Chondrocyte (in vitro differentiated cells): ENCODE measurements at regions not wholly inside any gene's neighbourhood (a gene's known extent, or its start where the extent isn't known, plus 50 kb on each side); places are given as distances from the start of the nearest gene placed in this dataset.

Source experiments
- DNase-seq: peaks from one replicate; pipeline ENCODE4 v3.0.0; 2021; ENCODE audit warnings: mixed read lengths, low spot score
- H3K27ac Mint-ChIP-seq: one replicate; pipeline ENCODE4 v1.8.0; 2021; ENCODE audit warnings: mild to moderate bottlenecking, moderate library complexity, mixed read lengths; ENCODE audit not compliant: unreplicated experiment
- H3K27me3 Mint-ChIP-seq: 2 replicates; pipeline ENCODE4 v1.8.0; 2021; ENCODE audit warnings: low read depth, mixed read lengths
- H3K36me3 Mint-ChIP-seq: 2 replicates; pipeline ENCODE4 v1.8.0; 2021; ENCODE audit warnings: low read depth, mixed read lengths
- H3K4me1 Mint-ChIP-seq: 2 replicates; pipeline ENCODE4 v1.8.0; 2021; ENCODE audit warnings: low read depth, mild to moderate bottlenecking, mixed read lengths
- H3K4me3 Mint-ChIP-seq: one replicate; pipeline ENCODE4 v1.8.0; 2021; ENCODE audit warnings: mild to moderate bottlenecking, moderate library complexity, mixed read lengths; ENCODE audit not compliant: unreplicated experiment
- H3K9me3 Mint-ChIP-seq: 2 replicates; pipeline ENCODE4 v1.8.0; 2021; ENCODE audit warnings: low read depth, mixed read lengths
- CTCF ChIP-seq: fragments of 200-600 bp; sonication (generic); IDR thresholded peaks from 2 replicates; pipeline ENCODE4 v1.5.0; 2021; ENCODE audit warnings: antibody characterized with exemption, mild to moderate bottlenecking, moderate library complexity

- Mint-ChIP-seq H3K4me1 (peaks cover 32% of the 10 kb centered on the region), H3K27me3 (no peaks in the 10 kb centered on the region), H3K27ac (no peak overlapping the region), H3K9me3 (peaks cover 6% of the 10 kb centered on the region), H3K36me3 (no peaks in the 10 kb centered on the region), H3K4me3 (no peak overlapping the region)
- TF ChIP-seq CTCF: no peak
- DNase-seq: no peak
These were observed 296.3 kb downstream of the PTBP2 start for GRCh38 chr1:97017895-97018294.
